GM23248 (cell line): ENCODE measurements at regions not wholly inside any gene's neighbourhood (a gene's known extent, or its start where the extent isn't known, plus 50 kb on each side); places are given as distances from the start of the nearest gene placed in this dataset.

ENCODE experiments used
- EZH2 ChIP-seq: fragments of 200-600 bp; sonication (generic); IDR thresholded peaks from 2 replicates; pipeline ENCODE4 v1.6.1; 2018; ENCODE audit warnings: antibody characterized with exemption, mild to moderate bottlenecking; ENCODE audit not compliant: insufficient read depth, poor library complexity, severe bottlenecking
- EZH2phosphoT487 ChIP-seq: fragments of 200-600 bp; sonication (generic); IDR thresholded peaks from 2 replicates; pipeline ENCODE4 v1.6.1; 2018; ENCODE audit warnings: antibody characterized with exemption, moderate library complexity, mild to moderate bottlenecking, low read depth; ENCODE audit not compliant: insufficient read depth

GRCh38 chr12:66862356-66862985 lies 183.6 kb upstream of the GRIP1 start:
- TF ChIP-seq EZH2 (no peak), EZH2phosphoT487 (no peak)
